Hypothalamus (tissue), 51 donors: ENCODE measurements at regions not wholly inside any gene's neighbourhood (a gene's known extent, or its start where the extent isn't known, plus 50 kb on each side); places are given as distances from the start of the nearest gene placed in this dataset.

Source experiments
- DNase-seq, 51 donors: peaks; one replicate each; lab custom pipeline; 2025; lab: John Stamatoyannopoulos, UW

- DNase-seq: no peak
Measured at GRCh38 chr4:128347175-128347868, 59.7 kb upstream of the PGRMC2 start.

- no peak for DNase-seq
Measured at GRCh38 chr4:128346054-128346716, 58.6 kb upstream of the PGRMC2 start.

- DNase-seq: no peak
Measured at GRCh38 chr4:128345650-128346049, 58.0 kb upstream of the PGRMC2 start.

GRCh38 chr4:128342762-128343161, 55.1 kb upstream of the PGRMC2 start:
- no peak for DNase-seq

- DNase-seq: no peak
Measured at GRCh38 chr4:128341634-128342033, 54.0 kb upstream of the PGRMC2 start.

- no peak for DNase-seq
Measured at GRCh38 chr4:128338634-128339355, 51.2 kb upstream of the PGRMC2 start.

- no peak for DNase-seq
Measured at GRCh38 chr4:128337863-128338262, 50.2 kb upstream of the PGRMC2 start.
